ENCODE measurements at regions not wholly inside any gene's neighbourhood (a gene's known extent, or its start where the extent isn't known, plus 50 kb on each side); places are given as distances from the start of the nearest gene placed in this dataset.
"Not testable (repeated sequence)": the region's sequence is repeated elsewhere in the genome, so short reads cannot be mapped to it uniquely, and the experiment has no call there.

DNA sequence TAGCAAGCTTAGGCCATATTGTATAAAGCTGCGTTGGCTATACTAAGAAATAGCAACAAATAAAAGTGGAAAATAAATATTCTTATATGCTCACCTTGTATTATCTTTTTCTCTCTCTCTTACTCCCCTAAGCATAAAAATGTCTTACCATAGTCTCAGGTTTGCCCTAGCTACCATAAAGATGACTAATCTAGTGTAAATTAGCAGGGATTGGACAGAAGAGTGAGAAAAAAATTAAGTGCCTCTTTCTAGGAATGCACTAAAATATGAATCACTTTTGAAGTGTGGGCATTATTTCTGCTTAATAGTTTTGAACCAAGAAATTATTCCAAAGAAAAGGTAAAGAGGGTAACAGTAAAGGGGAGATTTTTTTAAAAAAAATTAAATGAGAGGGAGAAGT is 201.3 kb downstream of the HINT1 start:
- no peak for DNase-seq (ENCODE audit: low read depth in 3 of 3, low spot score in 2 of 3)

DNA sequence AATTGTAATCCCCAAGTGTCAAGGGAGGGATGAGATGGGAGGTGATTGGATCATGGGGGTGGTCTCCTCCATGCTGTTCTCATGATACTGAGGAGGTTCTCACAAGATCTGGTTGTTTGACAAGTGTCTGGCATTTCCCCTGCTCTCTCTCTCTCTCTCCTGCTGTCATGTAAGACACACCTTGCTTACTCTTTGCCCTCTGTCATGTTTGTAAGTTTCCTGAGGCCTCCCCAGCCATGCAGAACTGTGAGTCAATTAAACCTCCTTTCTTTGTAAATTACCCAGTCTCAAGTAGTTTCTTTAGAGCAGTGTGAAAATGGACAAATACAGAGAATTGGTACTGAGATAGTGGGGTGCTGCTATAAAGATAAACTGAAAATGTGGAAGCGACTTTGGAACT is 207.9 kb downstream of the HINT1 start:
- no peak for DNase-seq (ENCODE audit: low read depth in 3 of 3, low spot score in 2 of 3)

DNA sequence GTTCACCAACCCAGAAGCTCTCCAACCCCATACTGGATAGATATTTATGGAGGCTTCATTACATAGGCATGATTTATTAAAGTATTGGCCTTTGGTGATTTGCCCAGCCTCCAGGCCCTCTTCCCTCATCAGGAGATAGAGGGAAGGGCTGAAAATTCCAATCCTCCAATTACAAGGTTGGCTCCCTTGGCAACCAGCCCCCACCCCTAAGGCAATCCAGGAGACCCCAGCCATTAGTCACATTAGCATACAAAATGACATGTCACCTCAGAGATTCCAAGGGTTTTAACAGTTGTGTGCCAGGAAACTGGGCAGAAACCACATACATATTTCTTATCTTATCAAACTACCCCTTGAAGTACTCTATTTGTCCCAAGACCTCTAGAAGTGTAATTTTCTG is 210.0 kb downstream of the HINT1 start:
- no peak for DNase-seq (ENCODE audit: low read depth in 3 of 3, low spot score in 2 of 3)

DNA sequence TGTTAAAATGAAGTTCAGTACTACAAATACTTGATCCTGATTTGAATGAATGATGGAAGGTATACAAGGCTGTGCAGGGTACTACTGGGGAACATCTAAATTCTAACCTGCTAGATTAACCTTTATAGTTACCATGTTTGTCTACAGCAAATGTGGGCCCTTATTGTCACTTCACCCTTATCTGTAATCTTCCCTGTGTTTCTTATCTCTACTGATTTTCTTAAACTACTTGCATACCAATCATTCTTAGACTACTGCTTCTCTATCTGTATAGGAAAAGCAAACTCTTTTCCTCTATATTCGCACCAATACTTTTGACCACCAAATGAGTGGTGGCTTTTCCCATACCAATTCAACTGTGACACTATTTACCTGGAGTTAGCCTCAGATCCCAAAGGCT is 210.7 kb downstream of the HINT1 start:
- DNase-seq (ENCODE audit: low read depth in 3 of 3, low spot score in 2 of 3), result no peak

GRCh38 chr5:130939059-130939458 is 226.0 kb downstream of the HINT1 start:
- DNase-seq (ENCODE audit: low read depth in 3 of 3, low spot score in 2 of 3), result no peak

GRCh38 chr5:130937046-130937445 is 228.0 kb downstream of the HINT1 start:
- DNase-seq (ENCODE audit: low read depth in 3 of 3, low spot score in 2 of 3), result no peak

DNA sequence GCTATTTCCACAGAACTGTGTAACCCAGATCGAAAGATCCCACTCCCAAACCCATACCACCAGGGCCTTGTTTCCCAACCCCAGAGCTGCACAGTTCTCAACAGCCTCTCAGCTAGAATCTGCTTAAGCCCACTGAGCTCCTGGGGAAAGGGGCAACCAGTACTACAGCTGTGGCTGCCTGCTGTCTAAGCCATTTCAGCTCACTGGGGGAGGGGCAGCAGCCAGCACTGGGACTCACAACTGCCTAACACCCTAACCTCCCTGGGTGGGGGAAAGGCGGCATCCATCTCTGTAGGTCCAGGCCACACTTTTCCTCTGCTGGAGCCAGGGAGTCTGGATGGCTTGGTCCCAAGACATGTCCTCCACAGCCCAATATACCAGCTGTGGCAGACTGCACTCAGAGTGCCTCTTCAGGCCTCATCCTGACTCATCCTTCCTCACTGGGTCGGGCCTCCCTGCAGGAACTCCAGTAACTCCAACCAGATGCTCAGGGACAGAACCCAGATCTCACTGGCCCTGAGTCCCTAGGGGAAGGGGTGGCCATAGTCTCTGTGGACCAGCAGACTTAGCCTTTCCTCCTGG is 241.4 kb downstream of the HINT1 start:
- DNase-seq (ENCODE audit: low read depth in 3 of 3, low spot score in 2 of 3), result no peak

- no peak for DNase-seq (ENCODE audit: low read depth in 3 of 3, low spot score in 2 of 3)
Measured at GRCh38 chr5:130912088-130912487, 253.0 kb downstream of the HINT1 start.

GRCh38 chr5:130908186-130908585 is 256.9 kb downstream of the HINT1 start:
- DNase-seq (ENCODE audit: low read depth in 3 of 3, low spot score in 2 of 3), result no peak

- not testable (repeated sequence) for DNase-seq (ENCODE audit: low read depth in 3 of 3, low spot score in 2 of 3)
Measured at GRCh38 chr5:130897537-130898195, 267.4 kb downstream of the HINT1 start.

DNA sequence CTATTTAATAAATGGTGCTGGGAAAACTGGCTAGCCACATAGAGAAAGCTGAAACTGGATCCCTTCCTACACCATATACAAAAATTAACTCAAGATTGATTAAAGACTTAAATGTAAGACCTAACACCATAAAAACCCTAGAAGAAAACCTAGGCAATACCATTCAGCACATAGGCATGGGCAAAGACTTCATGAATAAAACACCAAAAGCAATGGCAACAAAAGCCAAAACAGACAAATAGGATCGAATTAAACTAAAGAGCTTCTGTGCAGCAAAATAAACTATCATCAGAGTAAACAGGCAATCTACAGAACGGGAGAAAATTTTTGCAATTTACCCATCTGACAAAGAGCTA is 267.9 kb downstream of the HINT1 start:
- DNase-seq (ENCODE audit: low read depth in 3 of 3, low spot score in 2 of 3), result not testable (repeated sequence)

DNA sequence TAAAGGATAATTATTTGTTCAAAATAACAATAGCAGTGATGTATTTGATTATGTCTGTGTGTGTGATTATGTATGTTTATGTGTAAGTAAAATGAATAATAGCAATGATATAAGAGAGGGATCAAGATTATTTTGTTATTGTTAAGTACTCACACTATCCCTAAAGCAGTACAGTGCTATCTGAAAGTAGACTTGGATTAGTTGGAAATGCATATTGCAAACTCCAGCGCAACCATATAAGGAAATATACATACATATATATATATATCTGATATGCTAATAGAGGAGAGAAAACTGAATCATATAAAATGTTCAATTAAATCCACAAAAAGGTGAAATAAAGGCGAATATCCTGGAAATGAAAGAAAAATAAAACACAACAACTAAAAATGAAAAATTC is 268.4 kb downstream of the HINT1 start:
- no peak for DNase-seq (ENCODE audit: low read depth in 3 of 3, low spot score in 2 of 3)

- no peak for DNase-seq (ENCODE audit: low read depth in 3 of 3, low spot score in 2 of 3)
Measured at GRCh38 chr5:130893006-130893405, 272.1 kb downstream of the HINT1 start.

DNA sequence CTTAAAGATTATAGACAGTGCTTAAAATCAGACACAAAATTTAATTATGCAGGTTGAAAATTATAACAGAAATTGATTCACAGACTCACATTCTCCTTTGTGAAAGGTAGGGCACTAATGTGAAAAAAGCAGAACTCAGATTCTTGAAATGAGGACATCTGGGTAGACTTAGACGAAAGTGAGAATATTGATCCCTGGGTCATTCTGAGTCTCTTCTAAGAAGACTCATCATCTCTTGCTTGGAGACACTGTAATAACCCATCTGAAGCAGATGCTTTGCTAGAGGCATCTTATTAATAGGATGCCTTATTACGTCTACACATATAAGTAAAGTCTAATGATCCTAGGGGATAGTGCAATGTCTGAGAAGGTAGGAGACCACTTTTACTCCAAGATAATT is 274.4 kb downstream of the HINT1 start:
- DNase-seq (ENCODE audit: low read depth in 3 of 3, low spot score in 2 of 3), result no peak

- DNase-seq (ENCODE audit: low read depth in 3 of 3, low spot score in 2 of 3), result no peak
Measured at GRCh38 chr5:130885691-130886090, 279.4 kb downstream of the HINT1 start.

- no peak for DNase-seq (ENCODE audit: low read depth in 3 of 3, low spot score in 2 of 3)
Measured at GRCh38 chr5:130885027-130885426, 280.0 kb downstream of the HINT1 start.

DNA sequence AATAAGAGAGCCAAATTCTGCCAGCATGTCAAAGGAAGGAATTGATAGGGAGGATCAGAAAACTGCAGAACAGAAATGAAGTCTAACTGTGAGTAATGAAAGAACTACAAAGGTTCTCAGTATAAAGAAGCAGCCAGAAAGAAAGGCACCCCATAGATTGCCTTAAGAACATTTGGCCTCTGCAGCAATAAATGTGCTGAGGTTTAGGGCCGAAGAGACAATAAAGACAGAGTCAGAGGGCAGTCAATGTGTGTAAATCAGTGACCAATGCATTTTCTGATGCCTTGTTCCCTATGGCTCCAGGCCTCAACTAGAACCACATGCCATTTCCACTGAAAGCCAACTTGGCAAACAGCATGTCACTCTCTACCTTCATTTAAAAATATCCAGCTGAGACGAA is 281.0 kb downstream of the HINT1 start:
- no peak for DNase-seq (ENCODE audit: low read depth in 3 of 3, low spot score in 2 of 3)

DNA sequence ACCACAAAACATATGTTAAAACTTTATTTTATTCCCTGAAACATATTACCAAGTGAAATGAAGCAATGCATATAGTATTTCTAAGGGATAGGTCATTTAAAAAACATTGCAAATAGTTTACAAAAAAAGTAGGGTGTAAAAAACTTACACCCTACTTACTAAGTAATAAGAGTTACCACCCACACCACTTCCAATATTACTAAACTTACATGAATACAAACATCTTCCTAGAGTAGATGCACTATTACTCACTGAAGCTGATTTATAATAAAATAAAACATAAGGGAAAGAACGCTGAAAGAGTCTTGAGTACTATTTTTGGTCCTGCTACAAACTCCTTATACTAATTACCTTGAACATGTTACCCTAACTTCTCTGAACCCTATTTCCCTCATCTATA is 289.4 kb downstream of the HINT1 start:
- no peak for DNase-seq (ENCODE audit: low read depth in 3 of 3, low spot score in 2 of 3)

- no peak for DNase-seq (ENCODE audit: low read depth in 3 of 3, low spot score in 2 of 3)
Measured at GRCh38 chr5:130874861-130875417, 290.1 kb downstream of the HINT1 start.

GRCh38 chr5:130871346-130872086 is 293.5 kb downstream of the HINT1 start:
- DNase-seq (ENCODE audit: low read depth in 3 of 3, low spot score in 2 of 3), result no peak

DNA sequence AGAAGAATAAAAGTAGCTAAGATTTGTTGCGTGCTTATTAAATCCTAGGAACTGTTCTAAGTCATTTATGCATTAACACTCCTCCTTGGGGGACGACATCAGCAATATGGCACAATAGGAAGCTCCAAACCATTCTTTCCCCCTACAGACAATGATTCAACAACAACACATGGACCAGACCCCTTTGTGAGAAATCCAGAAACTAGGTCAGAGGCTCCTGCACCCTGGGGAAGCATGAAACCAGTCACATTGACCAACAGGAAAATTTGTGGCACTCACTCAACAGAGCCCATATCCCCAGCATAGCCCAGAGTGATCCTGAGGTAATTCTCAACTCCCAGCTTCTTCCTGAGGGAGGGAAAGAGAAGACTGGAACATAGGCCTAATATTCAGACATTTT is 294.4 kb downstream of the HINT1 start:
- DNase-seq (ENCODE audit: low read depth in 3 of 3, low spot score in 2 of 3), result no peak

All from right renal cortex interstitium (tissue), 3 donors.